Loucy (cell line): ENCODE measurements at regions not wholly inside any gene's neighbourhood (a gene's known extent, or its start where the extent isn't known, plus 50 kb on each side); places are given as distances from the start of the nearest gene placed in this dataset.

ENCODE experiments used
- CTCF ChIP-seq: fragments of 200-600 bp; sonication (generic); conservative IDR thresholded peaks from 2 replicates; pipeline ENCODE4 v1.5.1; 2014; ENCODE audit warnings: mild to moderate bottlenecking, antibody characterized with exemption, low read length
- EZH2phosphoT487 ChIP-seq: fragments of 200-600 bp; IDR thresholded peaks from 2 replicates; pipeline ENCODE4 v1.6.1; 2018; ENCODE audit warnings: antibody characterized with exemption, mild to moderate bottlenecking, moderate library complexity, borderline replicate concordance

DNA sequence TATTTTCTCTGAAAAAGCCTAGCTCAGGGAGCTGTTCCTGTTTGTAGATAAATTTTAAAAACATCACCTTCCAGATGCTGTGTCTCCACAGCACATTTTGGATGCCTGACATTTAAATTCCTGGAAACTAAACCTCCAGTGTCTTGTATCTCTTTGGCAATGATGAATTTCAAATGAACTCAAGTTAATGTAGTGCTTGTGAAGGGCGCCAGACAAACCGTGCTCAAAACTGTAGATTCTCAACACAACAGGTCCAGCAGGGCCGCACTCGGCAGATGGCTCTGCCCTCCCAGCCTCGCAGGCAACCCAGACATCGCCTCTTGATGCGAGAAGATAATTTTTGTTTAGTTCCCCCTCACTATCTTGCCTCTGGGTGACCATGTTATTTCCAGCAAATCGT lies 432.9 kb downstream of the VRK1 start:
- TF ChIP-seq CTCF (no peak), EZH2phosphoT487 (no peak)
